ENCODE measurements at regions not wholly inside any gene's neighbourhood (a gene's known extent, or its start where the extent isn't known, plus 50 kb on each side); places are given as distances from the start of the nearest gene placed in this dataset.
"Not testable (repeated sequence)": the region's sequence is repeated elsewhere in the genome, so short reads cannot be mapped to it uniquely, and the experiment has no call there.

DNA sequence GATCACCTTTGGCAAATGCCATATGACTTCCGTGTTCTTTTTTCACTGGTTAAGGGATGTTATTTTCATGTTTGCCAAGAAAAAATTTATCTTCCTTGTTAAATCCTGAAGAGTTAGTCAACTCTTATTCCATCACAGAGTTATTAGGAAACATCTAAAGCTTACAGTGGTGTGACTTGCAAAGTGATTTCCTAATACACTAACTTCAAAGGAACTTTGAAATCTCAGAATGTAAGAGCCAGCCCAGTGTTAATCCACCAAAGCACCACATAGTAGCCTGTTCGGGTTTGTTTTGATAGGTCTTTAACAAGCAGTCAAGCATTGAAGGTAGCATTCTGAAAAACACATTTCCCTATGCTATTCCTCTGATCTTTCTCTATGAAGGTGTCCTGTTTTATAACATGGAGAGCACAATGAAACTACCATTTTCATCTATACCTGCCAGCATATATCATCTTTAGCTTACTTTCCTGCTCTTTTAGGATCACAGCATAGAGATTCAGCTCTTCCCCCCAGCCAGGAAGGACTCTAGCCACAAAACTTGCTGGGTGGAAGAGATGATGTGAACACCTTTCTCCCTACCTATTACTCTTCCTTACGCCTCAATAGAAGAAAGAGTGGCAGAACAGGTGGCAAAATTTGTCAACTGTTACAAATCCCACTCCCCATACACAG, 82.4 kb upstream of the MAGI3 start:
- intact Hi-C loops (cut with DNase I; ENCODE audit: low total_unique reads), result no loop called here
- no peak overlapping the region for H3K4me3 ChIP-seq
- 75 to 82% methylated on average over 3 of the region's 3 CpGs for WGBS, 2 donors
- TF ChIP-seq, protein P1, sequence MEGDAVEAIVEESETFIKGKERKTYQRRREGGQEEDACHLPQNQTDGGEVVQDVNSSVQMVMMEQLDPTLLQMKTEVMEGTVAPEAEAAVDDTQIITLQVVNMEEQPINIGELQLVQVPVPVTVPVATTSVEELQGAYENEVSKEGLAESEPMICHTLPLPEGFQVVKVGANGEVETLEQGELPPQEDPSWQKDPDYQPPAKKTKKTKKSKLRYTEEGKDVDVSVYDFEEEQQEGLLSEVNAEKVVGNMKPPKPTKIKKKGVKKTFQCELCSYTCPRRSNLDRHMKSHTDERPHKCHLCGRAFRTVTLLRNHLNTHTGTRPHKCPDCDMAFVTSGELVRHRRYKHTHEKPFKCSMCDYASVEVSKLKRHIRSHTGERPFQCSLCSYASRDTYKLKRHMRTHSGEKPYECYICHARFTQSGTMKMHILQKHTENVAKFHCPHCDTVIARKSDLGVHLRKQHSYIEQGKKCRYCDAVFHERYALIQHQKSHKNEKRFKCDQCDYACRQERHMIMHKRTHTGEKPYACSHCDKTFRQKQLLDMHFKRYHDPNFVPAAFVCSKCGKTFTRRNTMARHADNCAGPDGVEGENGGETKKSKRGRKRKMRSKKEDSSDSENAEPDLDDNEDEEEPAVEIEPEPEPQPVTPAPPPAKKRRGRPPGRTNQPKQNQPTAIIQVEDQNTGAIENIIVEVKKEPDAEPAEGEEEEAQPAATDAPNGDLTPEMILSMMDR (IDR thresholded peaks at IDR 0.05), result no peak
- TF ChIP-seq POLR2A (IDR thresholded peaks at IDR 0.05), result no peak
- H3K27me3 ChIP-seq, result no peaks in the 10 kb centered on the region
- H3K9me3 ChIP-seq, result no peaks in the 10 kb centered on the region
- DNase-seq, result no peak
- no peak overlapping the region for H3K27ac ChIP-seq
- no peaks in the 10 kb centered on the region for H3K4me1 ChIP-seq
- no peaks in the 10 kb centered on the region for H3K36me3 ChIP-seq (ENCODE audit: low read depth, missing control alignments)

DNA sequence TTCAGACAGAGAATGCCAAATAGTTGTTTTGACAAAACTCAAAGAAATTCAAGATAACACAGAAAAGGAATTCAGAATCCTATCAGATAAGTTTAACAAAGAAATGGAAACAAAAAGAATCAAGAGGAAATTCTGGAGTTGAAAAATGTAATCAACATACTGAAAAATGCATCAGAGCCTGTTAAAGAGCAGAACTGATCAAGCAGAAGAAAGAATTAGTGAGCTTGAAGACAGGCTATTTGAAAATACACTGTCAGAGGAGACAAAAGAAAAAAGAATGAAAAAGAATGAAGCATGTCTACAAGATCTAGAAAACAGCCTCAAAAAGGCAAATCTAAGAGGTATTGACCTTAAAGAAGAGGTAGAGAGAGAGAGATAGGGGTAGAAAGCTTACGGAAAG, 77.7 kb upstream of the MAGI3 start:
- not testable (repeated sequence) for H3K27ac ChIP-seq; H3K36me3 ChIP-seq (ENCODE audit: low read depth, missing control alignments); H3K9me3 ChIP-seq; H3K27me3 ChIP-seq; H3K4me3 ChIP-seq; H3K4me1 ChIP-seq; DNase-seq
- 93 to 100% methylated on average over 1 of the region's 1 CpG for WGBS, 2 donors
- intact Hi-C loops (cut with DNase I; ENCODE audit: low total_unique reads), result loop anchor here (5.0 kb wide), 1 partner anchor 290 kb away; no protein-coding TSS in a partner anchor

DNA sequence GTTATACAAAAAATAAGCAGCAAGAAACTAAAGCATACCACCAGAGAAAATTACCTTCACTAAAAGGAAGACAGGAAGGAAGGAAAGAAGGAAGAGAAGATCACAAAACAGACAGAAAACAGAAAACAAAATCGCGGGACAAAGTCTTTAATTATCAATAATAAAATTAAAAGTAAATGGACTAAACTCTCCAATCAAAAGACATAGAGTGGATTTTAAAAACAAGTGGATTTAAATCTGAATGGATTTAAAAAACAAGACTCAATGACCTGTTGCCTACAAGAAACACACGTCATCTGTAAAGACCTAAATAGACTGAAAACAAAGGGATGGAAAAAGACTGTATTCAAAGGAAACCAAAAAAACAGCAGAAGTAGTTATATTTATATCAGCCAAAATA, 75.7 kb upstream of the MAGI3 start:
- intact Hi-C loops (cut with DNase I; ENCODE audit: low total_unique reads), result loop anchor here (5.0 kb wide), 1 partner anchor 288 kb away; no protein-coding TSS in a partner anchor
- WGBS, 2 donors, result 78 to 93% methylated on average over 3 of the region's 3 CpGs

DNA sequence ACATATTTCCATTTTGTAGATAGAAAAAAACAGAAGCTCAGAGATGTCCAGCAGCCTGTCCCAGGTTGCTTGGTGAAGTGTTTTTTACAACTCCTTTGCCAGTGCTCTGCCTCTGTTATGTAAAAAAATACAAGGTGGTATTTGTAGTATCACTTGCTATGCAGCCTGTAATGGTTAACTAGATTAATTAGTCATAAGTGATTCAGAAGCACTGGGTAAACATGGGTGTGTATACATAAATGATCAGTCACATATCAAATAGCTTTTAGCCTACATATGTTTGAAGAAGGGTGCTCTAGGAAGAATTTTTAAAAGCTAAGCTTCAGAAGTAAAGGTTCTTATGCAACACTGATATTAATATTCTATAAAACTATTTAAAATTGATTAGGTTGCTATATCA, 70.0 kb upstream of the MAGI3 start:
- no peaks in the 10 kb centered on the region for H3K4me1 ChIP-seq
- intact Hi-C loops (cut with DNase I; ENCODE audit: low total_unique reads), result no loop called here
- no peaks in the 10 kb centered on the region for H3K36me3 ChIP-seq (ENCODE audit: low read depth, missing control alignments)
- H3K9me3 ChIP-seq, result no peaks in the 10 kb centered on the region
- TF ChIP-seq, protein P1 (IDR thresholded peaks at IDR 0.05), result no peak
- TF ChIP-seq POLR2A (IDR thresholded peaks at IDR 0.05), result no peak
- H3K27ac ChIP-seq, result no peak overlapping the region
- H3K4me3 ChIP-seq, result no peak overlapping the region
- no peak for DNase-seq
- no peaks in the 10 kb centered on the region for H3K27me3 ChIP-seq

More for the DNA sequence above, 75.7 kb upstream of the MAGI3 start:
- H3K4me3 ChIP-seq, result no peak overlapping the region
- H3K27ac ChIP-seq, result no peak overlapping the region
- no peaks in the 10 kb centered on the region for H3K4me1 ChIP-seq
- H3K27me3 ChIP-seq, result no peaks in the 10 kb centered on the region
- TF ChIP-seq, protein P1 (IDR thresholded peaks at IDR 0.05), result no peak
- no peak for TF ChIP-seq POLR2A (IDR thresholded peaks at IDR 0.05)
- H3K9me3 ChIP-seq, result no peaks in the 10 kb centered on the region
- no peaks in the 10 kb centered on the region for H3K36me3 ChIP-seq (ENCODE audit: low read depth, missing control alignments)
- no peak for DNase-seq

DNA sequence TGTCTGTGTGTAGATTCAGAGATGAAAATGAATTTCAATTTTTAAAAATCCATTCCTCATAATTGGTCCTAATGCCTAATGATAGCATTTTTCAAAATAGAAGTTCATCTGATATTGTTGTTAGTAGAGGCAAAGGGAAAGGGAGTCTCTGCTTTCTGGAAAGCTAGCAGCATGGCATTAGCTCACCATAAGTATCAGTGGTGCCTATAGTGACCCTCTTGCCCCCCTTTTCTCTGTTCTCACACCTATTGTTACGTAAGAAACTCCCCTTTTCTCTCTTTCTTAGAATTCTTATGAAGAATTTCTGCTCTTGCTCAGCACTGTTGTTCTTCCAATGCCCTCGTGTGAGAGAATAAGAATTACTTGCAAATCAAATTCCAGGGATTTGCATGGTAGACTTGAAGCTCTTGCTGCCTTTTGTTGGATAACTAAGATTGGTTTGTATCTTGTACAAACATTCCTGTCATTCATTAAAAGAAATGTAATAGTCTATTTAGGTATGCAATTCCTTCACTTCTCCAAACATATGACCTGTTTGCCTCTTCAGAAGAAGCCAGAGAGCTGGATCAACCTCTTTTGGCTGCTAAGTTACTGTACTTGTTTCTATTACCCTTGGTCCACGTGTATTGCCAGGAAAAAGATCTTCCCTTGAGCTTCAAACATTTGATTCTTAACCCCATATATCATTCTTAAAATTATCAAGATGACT, 69.2 kb upstream of the MAGI3 start:
- 58% methylated on average over 3 of the region's 3 CpGs for WGBS, 2 donors
- Histone ChIP-seq H3K4me3 (no peak overlapping the region), H3K4me1 (no peaks in the 10 kb centered on the region), H3K27ac (no peak overlapping the region), H3K27me3 (no peaks in the 10 kb centered on the region), H3K9me3 (no peaks in the 10 kb centered on the region), H3K36me3 (ENCODE audit: low read depth, missing control alignments) (no peaks in the 10 kb centered on the region)
- TF ChIP-seq, protein P1 (IDR thresholded peaks at IDR 0.05), result no peak
- no peak for TF ChIP-seq POLR2A (IDR thresholded peaks at IDR 0.05)
- intact Hi-C loops (cut with DNase I; ENCODE audit: low total_unique reads), result no loop called here
- no peak for DNase-seq

All from testis (tissue), 2 donors.